H1 (cell line): ENCODE measurements at regions not wholly inside any gene's neighbourhood (a gene's known extent, or its start where the extent isn't known, plus 50 kb on each side); places are given as distances from the start of the nearest gene placed in this dataset.

Source experiments
- CTCF ChIA-PET: fragments of 300-600 bp; sonication (Branson Sonifier 250); formaldehyde crosslinking; loops from one replicate; lab custom pipeline; 2021; ENCODE audit not compliant: partially characterized antibody; lab: Charles Lee
- POLR2A ChIA-PET: fragments of 300-600 bp; sonication (Branson Sonifier 250); formaldehyde crosslinking; loops from one replicate; lab custom pipeline; 2021; ENCODE audit warnings: inconsistent platforms; ENCODE audit not compliant: partially characterized antibody; lab: Charles Lee
- DNase-seq, 2 experiments: peaks; one replicate each; pipeline versions ENCODE4 v3.0.0 to v3.0.0-alpha.2; 2010 to 2022; ENCODE audit warnings: low spot score in 2 of 2, low read depth in 1 of 2, mixed read lengths in 1 of 2
- FAIRE-seq: peaks from 2 replicates; lab custom pipeline; 2011; peaks lifted over from hg19 to GRCh38; lab: Jason Lieb, UNC
- H2AFZ ChIP-seq: 2 replicates; pipeline ENCODE4 v1.8.1; 2012; ENCODE audit warnings: low read length, inconsistent platforms
- H2AK5ac ChIP-seq: 2 replicates; pipeline ENCODE4 v1.6.1; 2013; ENCODE audit warnings: low read depth, low read length
- H2BK120ac ChIP-seq: replicated peaks from 2 replicates; pipeline ENCODE3; 2013; ENCODE audit warnings: low read depth, low read length, inconsistent platforms
- H2BK12ac ChIP-seq: 2 replicates; pipeline ENCODE4 v1.6.1; 2013; ENCODE audit warnings: low read depth, low read length
- H2BK15ac ChIP-seq: 2 replicates; pipeline ENCODE4 v1.6.1; 2013; ENCODE audit warnings: low read length
- H2BK20ac ChIP-seq: 2 replicates; pipeline ENCODE4 v1.6.1; 2013; ENCODE audit warnings: low read length
- H2BK5ac ChIP-seq: 2 replicates; pipeline ENCODE4 v1.6.1; 2013; ENCODE audit warnings: low read depth, low read length
- H3K14ac ChIP-seq: 2 replicates; pipeline ENCODE4 v1.6.1; 2013; ENCODE audit warnings: inconsistent platforms; ENCODE audit not compliant: insufficient read length
- H3K18ac ChIP-seq: 2 replicates; pipeline ENCODE4 v1.6.1; 2013; ENCODE audit warnings: low read length; ENCODE audit errors: extremely low read depth
- H3K23ac ChIP-seq: 2 replicates; pipeline ENCODE4 v1.6.1; 2013; ENCODE audit warnings: inconsistent platforms; ENCODE audit not compliant: insufficient read length
- H3K23me2 ChIP-seq: 2 replicates; pipeline ENCODE4 v1.6.1; 2013; ENCODE audit warnings: low read depth, low read length
- H3K27ac ChIP-seq: 2 replicates; pipeline ENCODE4 v1.6.1; 2011; ENCODE audit warnings: low read depth, low read length, inconsistent platforms
- H3K27me3 ChIP-seq, 4 experiments: replicated peaks in 1 of 4; 1 replicate in 1 of 4; 2 replicates in 3 of 4; pipeline versions ENCODE4 v1.6.1 to v1.8.1; 2011 to 2013; ENCODE audit warnings: low read length in 3 of 4, mild to moderate bottlenecking in 3 of 4, inconsistent platforms in 2 of 4, mixed read lengths in 2 of 4, moderate library complexity in 1 of 4; ENCODE audit not compliant: control insufficient read depth in 3 of 4, insufficient read depth in 3 of 4; ENCODE audit errors: extremely low read depth in 1 of 4
- H3K36me3 ChIP-seq, 4 experiments: 2 replicates each; pipeline versions ENCODE4 v1.6.1 to v1.8.1; 2011 to 2013; ENCODE audit warnings: mild to moderate bottlenecking in 4 of 4, low read length in 3 of 4, moderate library complexity in 2 of 4, control low read depth in 1 of 4, inconsistent platforms in 1 of 4; ENCODE audit not compliant: insufficient read depth in 4 of 4, control insufficient read depth in 2 of 4
- H3K4ac ChIP-seq: replicated peaks from 2 replicates; pipeline ENCODE3; 2013; ENCODE audit warnings: low read length, low read depth, mixed read lengths, inconsistent platforms; ENCODE audit not compliant: insufficient read length
- H3K4me1 ChIP-seq, 4 experiments: replicated peaks in 1 of 4; 1 replicate in 1 of 4; 2 replicates in 3 of 4; pipeline versions ENCODE4 v1.6.1 to v1.8.1; 2011 to 2013; ENCODE audit warnings: low read length in 3 of 4, inconsistent platforms in 2 of 4, mixed read lengths in 1 of 4; ENCODE audit not compliant: insufficient read depth in 4 of 4, control insufficient read depth in 3 of 4
- H3K4me2 ChIP-seq, 2 experiments: 2 replicates each; pipeline versions ENCODE4 v1.6.1 to v1.8.1; 2011 to 2013; ENCODE audit warnings: low read depth in 2 of 2, low read length in 2 of 2, control low read depth in 1 of 2, inconsistent platforms in 1 of 2, mild to moderate bottlenecking in 1 of 2; ENCODE audit not compliant: insufficient read depth in 1 of 2
- H3K4me3 ChIP-seq, 4 experiments: fragments of 200-600, 300-600 bp in 1 of 4; sonication (generic), shearing (Covaris generic), sonication (Bioruptor Twin) in 1 of 4; 2 replicates each; pipeline versions ENCODE4 v1.5.1 to v1.8.1; 2011 to 2016; ENCODE audit warnings: low read length in 4 of 4, low read depth in 3 of 4, control low read depth in 2 of 4, inconsistent platforms in 2 of 4, mild to moderate bottlenecking in 2 of 4, mixed read lengths in 1 of 4, moderate library complexity in 1 of 4; ENCODE audit not compliant: insufficient read depth in 2 of 4; ENCODE audit errors: extremely low read depth in 1 of 4
- H3K56ac ChIP-seq: replicated peaks from 2 replicates; pipeline ENCODE3; 2013; ENCODE audit warnings: low read depth, mild to moderate bottlenecking, mixed read lengths, low read length, inconsistent platforms; ENCODE audit not compliant: insufficient read length
- H3K79me1 ChIP-seq: 2 replicates; pipeline ENCODE4 v1.6.1; 2013; ENCODE audit warnings: low read depth, low read length, control low read depth
- H3K79me2 ChIP-seq, 2 experiments: 2 replicates each; pipeline versions ENCODE4 v1.6.1 to v1.8.1; 2012 to 2013; ENCODE audit warnings: low read length in 2 of 2, mild to moderate bottlenecking in 2 of 2, inconsistent platforms in 1 of 2; ENCODE audit not compliant: insufficient read depth in 2 of 2, control insufficient read depth in 1 of 2
- H3K9ac ChIP-seq, 4 experiments: replicated peaks in 1 of 4; 1 replicate in 1 of 4; 2 replicates in 3 of 4; pipeline versions ENCODE4 v1.6.1 to v1.8.1; 2011 to 2013; ENCODE audit warnings: low read depth in 3 of 4, low read length in 3 of 4, control low read depth in 2 of 4, mild to moderate bottlenecking in 2 of 4, moderate library complexity in 2 of 4, inconsistent platforms in 1 of 4; ENCODE audit errors: extremely low read depth in 1 of 4
- H3K9me3 ChIP-seq, 2 experiments: 2 replicates each; pipeline versions ENCODE4 v1.6.1 to v1.8.1; 2012 to 2013; ENCODE audit warnings: mild to moderate bottlenecking in 2 of 2, moderate library complexity in 2 of 2, control low read depth in 1 of 2, inconsistent platforms in 1 of 2, low read depth in 1 of 2, low read length in 1 of 2, mixed read lengths in 1 of 2; ENCODE audit not compliant: insufficient read depth in 2 of 2
- H4K20me1 ChIP-seq, 2 experiments: replicated peaks in 1 of 2; 2 replicates each; pipeline versions ENCODE3 to v1.8.1; 2011 to 2013; ENCODE audit warnings: inconsistent platforms in 2 of 2, low read length in 2 of 2, mild to moderate bottlenecking in 1 of 2; ENCODE audit not compliant: insufficient read depth in 2 of 2, control insufficient read depth in 1 of 2
- H4K5ac ChIP-seq: 2 replicates; pipeline ENCODE4 v1.6.1; 2013; ENCODE audit warnings: low read length, low read depth, mixed read lengths, inconsistent platforms; ENCODE audit not compliant: insufficient read length
- H4K8ac ChIP-seq: 2 replicates; pipeline ENCODE4 v1.8.0; 2013; ENCODE audit warnings: mild to moderate bottlenecking, moderate library complexity, low read length, inconsistent platforms; ENCODE audit not compliant: insufficient read depth; ENCODE audit errors: extremely low read depth
- H4K91ac ChIP-seq: replicated peaks from 2 replicates; pipeline ENCODE3; 2013; ENCODE audit warnings: low read length, mixed read lengths, inconsistent platforms; ENCODE audit not compliant: insufficient read length
- EP300 ChIP-seq, 2 experiments: IDR thresholded peaks; 1 replicate in 1 of 2; 2 replicates in 1 of 2; pipeline ENCODE4 v1.6.1; 2011 to 2012; ENCODE audit warnings: low read depth in 2 of 2, low read length in 2 of 2, mild to moderate bottlenecking in 2 of 2, borderline replicate concordance in 1 of 2, inconsistent platforms in 1 of 2, moderate library complexity in 1 of 2
- TAF1 ChIP-seq: IDR thresholded peaks from 2 replicates; pipeline ENCODE4 v1.6.1; 2011; ENCODE audit warnings: mild to moderate bottlenecking, low read depth, low read length
- WGBS, 2 experiments: shearing (Covaris generic) in 1 of 2; methylation state at CpG; one replicate each; pipeline versions ENCODE4 v1.1.6 to v1.1.7; 2013 to 2015; ENCODE audit warnings: low lambda C conversion rate in 2 of 2, mixed read lengths in 2 of 2, inconsistent platforms in 1 of 2, low coverage in 1 of 2, missing lambda C conversion rate in 1 of 2; ENCODE audit not compliant: insufficient replicate concordance in 2 of 2, insufficient coverage in 1 of 2, insufficient read length in 1 of 2; ENCODE audit errors: extremely low coverage in 1 of 2, missing lambda C conversion rate in 1 of 2; 5-methylcytosine and 5-hydroxymethylcytosine counted together

DNA sequence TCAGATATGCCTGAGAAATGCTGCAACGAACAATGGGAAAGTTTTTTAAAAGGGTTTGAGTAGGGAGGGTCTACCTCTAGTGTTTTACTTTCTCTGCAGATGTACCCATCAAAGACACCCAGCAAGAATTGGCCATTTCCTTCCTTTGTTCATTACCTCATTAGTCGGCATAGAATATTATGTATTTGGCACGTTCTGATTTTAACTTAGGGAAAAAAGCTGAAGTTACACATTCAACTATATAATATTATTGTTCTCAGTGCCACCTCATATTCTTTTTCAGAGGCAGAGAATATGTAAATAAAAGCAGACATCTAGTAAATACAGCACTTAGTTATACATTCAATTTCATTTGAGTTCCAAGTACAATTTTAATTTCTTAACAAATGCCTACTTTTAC is 83.7 kb upstream of the PPP2R5A start:
- no peaks in the 10 kb centered on the region for H3K36me3 ChIP-seq
- no peak overlapping the region for H3K9ac ChIP-seq
- H2BK120ac ChIP-seq: no peak overlapping the region
- FAIRE-seq: no peak
- no peak overlapping the region for H2BK20ac ChIP-seq
- DNase-seq: no peak
- no peak overlapping the region for H2AK5ac ChIP-seq
- no peaks in the 10 kb centered on the region for H3K4me1 ChIP-seq
- no peak overlapping the region for H2AFZ ChIP-seq
- no peak overlapping the region for H2BK15ac ChIP-seq
- no peaks in the 10 kb centered on the region for H4K20me1 ChIP-seq
- H3K4me3 ChIP-seq: no peak overlapping the region
- H3K4me2 ChIP-seq: no peak overlapping the region
- H3K18ac ChIP-seq: no peak overlapping the region
- H3K14ac ChIP-seq: no peak overlapping the region
- no peaks in the 10 kb centered on the region for H3K27me3 ChIP-seq
- H3K9me3 ChIP-seq: no peaks in the 10 kb centered on the region
- TF ChIP-seq EP300 (IDR thresholded peaks at IDR 0.05; ENCODE audit: borderline replicate concordance in 1 of 2, low read depth in 2 of 2, low read length in 2 of 2) (no peak), TAF1 (no peak)
- H4K5ac ChIP-seq: no peak overlapping the region
- POLR2A ChIA-PET: no interaction called here
- H2BK5ac ChIP-seq: no peak overlapping the region
- H3K79me2 ChIP-seq: no peaks in the 10 kb centered on the region
- H3K23ac ChIP-seq: no peak overlapping the region
- H3K27ac ChIP-seq: no peak overlapping the region
- H3K56ac ChIP-seq: no peak overlapping the region
- no peaks in the 10 kb centered on the region for H3K23me2 ChIP-seq
- WGBS, 2 experiments: 87% methylated on average over 3 of the region's 3 CpGs; no CpG with 5 or more reads in 1 of the 2 experiments
- no peak overlapping the region for H2BK12ac ChIP-seq
- no peaks in the 10 kb centered on the region for H3K79me1 ChIP-seq
- no peak overlapping the region for H4K91ac ChIP-seq
- no peak overlapping the region for H4K8ac ChIP-seq
- no peak overlapping the region for H3K4ac ChIP-seq
- CTCF ChIA-PET: interaction anchor here (0.8 kb wide), 2 partner anchors 18 to 27 kb away, joined by 3 read pairs; no protein-coding TSS in a partner anchor
